H1 (cell line): ENCODE measurements at regions not wholly inside any gene's neighbourhood (a gene's known extent, or its start where the extent isn't known, plus 50 kb on each side); places are given as distances from the start of the nearest gene placed in this dataset.
A peak's percentile ranks its signal among the peaks of the same experiment; 100 is the strongest.

Experiments used
- BRCA1 ChIP-seq: IDR thresholded peaks from 2 replicates; pipeline ENCODE4 v1.6.1; 2012; ENCODE audit warnings: low read depth, low read length, improper control_type of control experiment
- CEBPB ChIP-seq: IDR thresholded peaks from 2 replicates; pipeline ENCODE4 v1.6.1; 2012; ENCODE audit warnings: low read depth, low read length
- CHD2 ChIP-seq: IDR thresholded peaks from 2 replicates; pipeline ENCODE4 v1.6.1; 2012; ENCODE audit warnings: low read length, improper control_type of control experiment
- CTCF ChIP-seq, 3 experiments: IDR thresholded peaks; 1 replicate in 2 of 3; 2 replicates in 1 of 3; pipeline versions ENCODE4 v1.5.1 to v1.6.1; 2011; ENCODE audit warnings: low read length in 3 of 3, mild to moderate bottlenecking in 3 of 3, inconsistent platforms in 2 of 3, low read depth in 1 of 3, moderate library complexity in 1 of 3; ENCODE audit not compliant: insufficient read depth in 1 of 3; ENCODE audit errors: control extremely low read depth in 1 of 3
- EP300 ChIP-seq, 2 experiments: IDR thresholded peaks; 1 replicate in 1 of 2; 2 replicates in 1 of 2; pipeline ENCODE4 v1.6.1; 2011 to 2012; ENCODE audit warnings: low read depth in 2 of 2, low read length in 2 of 2, mild to moderate bottlenecking in 2 of 2, borderline replicate concordance in 1 of 2, inconsistent platforms in 1 of 2, moderate library complexity in 1 of 2
- GABPA ChIP-seq: IDR thresholded peaks from 2 replicates; pipeline ENCODE4 v1.6.1; 2011; ENCODE audit warnings: mild to moderate bottlenecking, low read length, moderate library complexity, borderline replicate concordance; ENCODE audit not compliant: insufficient read depth
- JUN ChIP-seq: IDR thresholded peaks from 2 replicates; pipeline ENCODE4 v1.6.1; 2011; ENCODE audit warnings: low read depth, mild to moderate bottlenecking, improper control_type of control experiment, low read length
- POLR2A ChIP-seq, 2 experiments: IDR thresholded peaks; 1 replicate in 1 of 2; 2 replicates in 1 of 2; pipeline ENCODE4 v1.6.1; 2011; ENCODE audit warnings: low read depth in 2 of 2, low read length in 2 of 2, mild to moderate bottlenecking in 2 of 2; ENCODE audit errors: control extremely low read depth in 1 of 2
- POLR2AphosphoS5 ChIP-seq: IDR thresholded peaks from 2 replicates; pipeline ENCODE4 v1.6.1; 2011; ENCODE audit warnings: low read depth, low read length
- SP1 ChIP-seq: IDR thresholded peaks from 2 replicates; pipeline ENCODE4 v1.6.1; 2011; ENCODE audit warnings: low read depth, low read length
- SUZ12 ChIP-seq: fragments of 200-600 bp; sonication (generic); IDR thresholded peaks from 2 replicates; pipeline ENCODE4 v1.6.1; 2012; ENCODE audit warnings: mild to moderate bottlenecking, inconsistent platforms, low read length, moderate library complexity, mixed read lengths
- TAF1 ChIP-seq: IDR thresholded peaks from 2 replicates; pipeline ENCODE4 v1.6.1; 2011; ENCODE audit warnings: mild to moderate bottlenecking, low read depth, low read length
- TEAD4 ChIP-seq: IDR thresholded peaks from 2 replicates; pipeline ENCODE4 v1.6.1; 2012; ENCODE audit warnings: low read depth, low read length, inconsistent platforms, mixed read lengths
- USF2 ChIP-seq: IDR thresholded peaks from 2 replicates; pipeline ENCODE4 v1.6.1; 2011; ENCODE audit warnings: low read length, improper control_type of control experiment

- TF ChIP-seq BRCA1 (no peak), JUN (no peak), CTCF (IDR thresholded peaks at IDR 0.05; ENCODE audit: control extremely low read depth in 1 of 3, insufficient read depth in 1 of 3, low read depth in 1 of 3, low read length in 3 of 3) (peak; percentile 64 to 71 (median 65)), GABPA (no peak), SUZ12 (no peak), CEBPB (no peak), TEAD4 (no peak), CHD2 (no peak), EP300 (IDR thresholded peaks at IDR 0.05; ENCODE audit: borderline replicate concordance in 1 of 2, low read depth in 2 of 2, low read length in 2 of 2) (no peak), SP1 (no peak), POLR2AphosphoS5 (no peak), POLR2A (IDR thresholded peaks at IDR 0.05; ENCODE audit: control extremely low read depth in 1 of 2, low read depth in 2 of 2, low read length in 2 of 2) (no peak), TAF1 (no peak), USF2 (no peak)
Observed at GRCh38 chr7:93715234-93715633, 140.7 kb upstream of the CALCR start.
